Spinal cord (tissue), 10 donors: ENCODE measurements at regions not wholly inside any gene's neighbourhood (a gene's known extent, or its start where the extent isn't known, plus 50 kb on each side); places are given as distances from the start of the nearest gene placed in this dataset. TPM values are rescaled to one million over a fixed set of nuclear protein-coding genes. Genes with fewer than 3 reads are reported as not detected.
"Not testable (repeated sequence)": the region's sequence is repeated elsewhere in the genome, so short reads cannot be mapped to it uniquely, and the experiment has no call there.

Experiments used
- DNase-seq, 6 donors: peaks; one replicate each; pipeline versions ENCODE4 v3.0.0 to v3.0.0-alpha.2; 2013 to 2015; ENCODE audit warnings: low spot score in 6 of 6, low read depth in 4 of 6
- H3K27ac ChIP-seq: one replicate; pipeline ENCODE4 v1.5.1; 2013; ENCODE audit warnings: low read depth, low read length, control low read depth
- H3K27me3 ChIP-seq: one replicate; pipeline ENCODE4 v1.6.1; 2013; ENCODE audit warnings: low read length; ENCODE audit not compliant: control insufficient read depth, insufficient read depth
- H3K36me3 ChIP-seq: one replicate; pipeline ENCODE4 v1.6.1; 2013; ENCODE audit warnings: low read length; ENCODE audit not compliant: control insufficient read depth, insufficient read depth
- H3K4me1 ChIP-seq: one replicate; pipeline ENCODE4 v1.6.1; 2013; ENCODE audit warnings: low read length; ENCODE audit not compliant: control insufficient read depth, insufficient read depth
- H3K4me3 ChIP-seq: one replicate; pipeline ENCODE4 v1.5.1; 2013; ENCODE audit warnings: low read depth, low read length, control low read depth
- H3K9me3 ChIP-seq: one replicate; pipeline ENCODE4 v1.6.1; 2013; ENCODE audit warnings: low read length; ENCODE audit not compliant: control insufficient read depth, insufficient read depth
- WGBS: methylation state at CpG from one replicate; pipeline ENCODE4 v1.1.5; 2013; ENCODE audit warnings: missing lambda C conversion rate; ENCODE audit not compliant: insufficient coverage; 5-methylcytosine and 5-hydroxymethylcytosine counted together
- small RNA-seq: library from RNA; depleted of rRNA; stranded (forward); fragments of <200 nt; gene quantifications from one replicate; pipeline ENCODE3, GENCODE V24; 2014; ENCODE audit warnings: low replicate concordance
- donor health status: healthy.

DNA sequence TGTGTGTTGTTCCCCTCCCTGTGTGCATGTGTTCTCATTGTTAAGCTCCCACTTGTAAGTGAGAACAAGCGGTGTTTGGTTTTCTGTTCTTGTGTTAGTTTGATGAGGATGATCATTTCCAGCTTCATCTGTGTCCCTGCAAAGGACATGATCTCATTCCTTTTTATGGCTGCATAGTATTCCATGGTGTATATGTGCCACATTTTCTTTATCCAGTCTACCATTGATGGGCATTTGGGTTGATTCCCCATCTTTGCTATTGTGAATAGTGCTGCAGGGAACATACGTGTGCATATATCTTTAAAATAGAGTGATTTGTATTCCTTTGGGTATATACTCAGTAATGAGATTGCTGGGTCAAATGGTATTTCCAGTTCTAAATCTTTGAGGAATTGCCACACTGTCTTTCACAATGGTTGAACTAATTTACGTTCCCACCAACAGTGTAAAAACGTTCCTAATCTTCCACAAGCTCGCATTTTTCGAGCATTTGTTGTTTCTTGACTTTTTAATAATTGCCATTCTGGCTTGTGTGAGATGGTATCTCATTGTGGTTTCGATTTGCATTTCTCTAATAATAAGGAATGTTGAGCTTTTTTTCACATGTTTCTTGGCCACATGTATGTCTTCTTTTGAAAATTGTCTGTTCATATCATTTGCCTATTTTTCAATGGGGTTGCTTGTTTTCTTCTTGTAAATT lies 60.6 kb upstream of the PPP1R12A start:
- not testable (repeated sequence) for H3K27ac ChIP-seq, H3K36me3 ChIP-seq, H3K27me3 ChIP-seq, H3K9me3 ChIP-seq, H3K4me1 ChIP-seq, H3K4me3 ChIP-seq, DNase-seq
- 83% methylated on average over 2 of the region's 7 CpGs for WGBS

DNA sequence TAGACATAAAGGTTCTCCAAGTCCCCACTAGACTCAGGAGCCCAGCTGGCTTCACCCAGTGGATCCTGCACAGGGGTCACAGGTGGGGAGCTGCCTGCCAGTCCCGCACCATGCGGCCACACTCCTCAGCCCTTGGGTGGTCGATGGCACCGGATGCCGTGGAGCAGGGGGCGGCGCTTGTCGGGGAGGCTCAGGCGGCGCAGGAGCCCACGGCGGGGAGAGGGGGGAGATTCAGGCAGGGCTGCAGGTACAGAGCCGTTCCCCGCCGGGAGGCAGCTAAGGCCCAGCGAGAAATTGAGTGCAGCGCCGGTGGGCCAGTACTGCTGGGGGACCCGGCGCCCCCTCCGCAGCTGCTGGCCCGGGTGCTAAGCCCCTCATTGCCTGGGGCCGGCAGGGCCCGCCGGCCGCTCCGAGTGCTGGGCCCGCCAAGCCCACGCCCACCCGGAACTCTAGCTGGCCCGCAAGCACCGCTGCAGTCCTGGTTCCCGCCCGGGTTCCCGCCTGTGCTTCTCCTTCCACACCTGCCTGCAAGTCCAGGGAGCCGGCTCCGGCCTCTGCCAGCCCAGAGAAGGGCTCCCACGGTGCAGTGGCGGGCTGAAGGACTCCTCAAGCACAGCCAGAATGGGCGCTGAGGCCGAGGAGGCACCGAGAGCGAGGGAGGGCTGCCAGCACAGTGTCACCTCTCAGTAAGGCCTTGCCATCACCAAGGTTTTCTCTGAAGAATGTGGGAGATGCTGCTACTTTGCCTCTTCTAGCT lies 58.4 kb upstream of the PPP1R12A start:
- 95% methylated on average over 41 of the region's 43 CpGs for WGBS
- Histone ChIP-seq H3K9me3 (no peaks in the 10 kb centered on the region), H3K4me1 (no peaks in the 10 kb centered on the region), H3K36me3 (no peaks in the 10 kb centered on the region), H3K27ac (no peak overlapping the region), H3K4me3 (no peak overlapping the region), H3K27me3 (no peaks in the 10 kb centered on the region)
- DNase-seq, result no peak

GRCh38 chr12:79991586-79991985 lies 56.7 kb upstream of the PPP1R12A start:
- Histone ChIP-seq H3K27ac (no peak overlapping the region), H3K27me3 (no peaks in the 10 kb centered on the region), H3K4me1 (no peaks in the 10 kb centered on the region), H3K4me3 (no peak overlapping the region), H3K9me3 (no peaks in the 10 kb centered on the region), H3K36me3 (no peaks in the 10 kb centered on the region)
- WGBS, result 91% methylated on average over 2 of the region's 3 CpGs
- DNase-seq, result no peak

DNA sequence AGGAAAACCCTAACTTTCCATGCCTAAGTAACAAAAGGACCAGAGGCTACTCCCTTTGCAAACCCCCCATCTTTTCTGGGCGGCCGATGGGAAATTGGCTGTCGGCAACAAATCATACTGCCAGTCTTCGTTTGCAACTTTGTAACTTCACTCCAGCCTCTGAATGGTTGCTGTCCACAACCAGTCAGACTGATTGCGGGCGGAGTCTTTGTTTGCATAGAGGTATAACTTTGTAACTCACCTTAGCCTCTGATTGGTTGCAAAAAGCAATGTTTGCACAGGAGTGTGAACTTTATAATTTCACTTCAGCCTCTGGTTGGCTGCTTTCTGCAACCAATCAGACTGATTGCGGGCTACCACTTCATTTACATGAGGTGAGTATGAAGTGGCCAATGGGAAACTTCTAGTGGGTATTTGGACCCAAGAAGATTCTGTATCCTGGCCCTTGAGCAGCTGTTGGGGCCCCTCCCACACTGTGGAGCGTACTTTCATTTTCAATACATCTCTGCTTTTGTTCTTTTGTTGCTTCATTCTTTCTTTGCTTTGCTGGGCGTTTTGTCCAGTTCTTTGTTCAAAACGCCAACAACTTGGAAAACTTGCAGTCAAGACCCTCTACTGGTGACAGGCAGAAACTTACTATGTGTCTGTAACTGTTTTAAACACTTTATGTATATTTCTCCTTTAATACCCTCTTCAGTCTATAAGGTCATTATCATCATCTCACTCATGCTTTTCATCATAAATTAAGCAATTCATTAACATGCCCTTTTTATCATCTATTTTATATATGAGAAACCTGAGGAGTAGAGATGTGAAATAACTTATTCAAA lies 55.8 kb upstream of the PPP1R12A start:
- H3K4me1 ChIP-seq, H3K4me3 ChIP-seq, H3K27ac ChIP-seq, H3K36me3 ChIP-seq, H3K9me3 ChIP-seq, DNase-seq, H3K27me3 ChIP-seq: not testable (repeated sequence)
- 60% methylated on average over 1 of the region's 10 CpGs for WGBS

DNA sequence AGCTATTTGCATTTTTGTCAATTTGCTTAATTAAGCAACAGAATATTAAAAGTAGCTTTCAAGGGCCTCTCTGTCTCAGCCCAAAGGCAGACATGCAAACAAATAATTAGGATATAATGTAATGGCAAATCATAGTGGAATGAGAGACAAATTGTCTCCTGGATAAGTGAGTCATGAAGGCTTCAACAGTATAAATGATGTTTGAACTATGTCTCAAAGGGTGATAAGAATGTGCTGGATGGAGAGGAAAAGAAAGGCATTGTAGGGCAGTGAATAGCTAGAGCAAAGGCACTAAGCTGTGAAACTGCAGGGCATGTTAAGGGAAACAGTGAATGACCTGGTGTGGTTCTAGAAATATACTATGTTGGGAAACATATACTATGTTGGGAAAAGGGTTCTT lies 53.5 kb upstream of the PPP1R12A start:
- Histone ChIP-seq H3K4me1 (no peaks in the 10 kb centered on the region), H3K9me3 (no peaks in the 10 kb centered on the region), H3K36me3 (no peaks in the 10 kb centered on the region), H3K27me3 (no peaks in the 10 kb centered on the region), H3K27ac (no peak overlapping the region), H3K4me3 (no peak overlapping the region)
- no peak for DNase-seq

DNA sequence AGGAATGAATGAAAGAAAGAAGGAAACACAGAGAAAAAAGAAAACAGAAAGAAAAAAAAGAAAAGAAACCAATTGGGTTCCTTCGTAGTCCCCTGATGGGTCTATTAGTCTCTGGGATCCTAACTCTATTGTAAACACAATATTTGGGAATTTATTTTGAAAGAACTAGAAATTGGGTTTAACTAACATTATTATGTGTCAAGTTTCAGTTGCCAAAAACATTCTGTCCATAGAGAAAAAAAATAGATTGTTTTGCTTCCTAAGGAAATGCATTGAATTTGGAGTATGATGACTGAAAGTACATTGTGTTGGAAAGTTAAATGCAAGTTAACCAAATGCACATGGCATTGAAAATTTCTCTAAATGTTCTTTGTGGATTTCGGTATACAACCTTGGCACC lies 52.8 kb upstream of the PPP1R12A start:
- Histone ChIP-seq H3K36me3 (no peaks in the 10 kb centered on the region), H3K4me3 (no peak overlapping the region), H3K4me1 (no peaks in the 10 kb centered on the region), H3K9me3 (no peaks in the 10 kb centered on the region), H3K27me3 (no peaks in the 10 kb centered on the region), H3K27ac (no peak overlapping the region)
- no peak for DNase-seq
- WGBS, result 100% methylated on average over 1 of the region's 2 CpGs

Small RNAs in the stretch of these regions (small RNA-seq; reads per million reads assigned to genes)
- not detected for gene SNRPGP20
